ENCODE measurements at regions not wholly inside any gene's neighbourhood (a gene's known extent, or its start where the extent isn't known, plus 50 kb on each side); places are given as distances from the start of the nearest gene placed in this dataset.

GRCh38 chr3:59412516-59412915 lies 362.7 kb upstream of the CFAP20DC start:
- Mint-ChIP-seq H3K4me3 (ENCODE audit: low read depth) (no peak overlapping the region), H3K27me3 (peaks cover 8% of the 10 kb centered on the region), H3K36me3 (ENCODE audit: insufficient read depth) (no peaks in the 10 kb centered on the region), H3K27ac (no peak overlapping the region), H3K4me1 (ENCODE audit: low read depth) (peaks cover 3% of the 10 kb centered on the region), H3K9me3 (ENCODE audit: low read depth) (no peaks in the 10 kb centered on the region)
- DNase-seq (ENCODE audit: low spot score, unreplicated experiment): no peak
- TF ChIP-seq, protein P1, sequence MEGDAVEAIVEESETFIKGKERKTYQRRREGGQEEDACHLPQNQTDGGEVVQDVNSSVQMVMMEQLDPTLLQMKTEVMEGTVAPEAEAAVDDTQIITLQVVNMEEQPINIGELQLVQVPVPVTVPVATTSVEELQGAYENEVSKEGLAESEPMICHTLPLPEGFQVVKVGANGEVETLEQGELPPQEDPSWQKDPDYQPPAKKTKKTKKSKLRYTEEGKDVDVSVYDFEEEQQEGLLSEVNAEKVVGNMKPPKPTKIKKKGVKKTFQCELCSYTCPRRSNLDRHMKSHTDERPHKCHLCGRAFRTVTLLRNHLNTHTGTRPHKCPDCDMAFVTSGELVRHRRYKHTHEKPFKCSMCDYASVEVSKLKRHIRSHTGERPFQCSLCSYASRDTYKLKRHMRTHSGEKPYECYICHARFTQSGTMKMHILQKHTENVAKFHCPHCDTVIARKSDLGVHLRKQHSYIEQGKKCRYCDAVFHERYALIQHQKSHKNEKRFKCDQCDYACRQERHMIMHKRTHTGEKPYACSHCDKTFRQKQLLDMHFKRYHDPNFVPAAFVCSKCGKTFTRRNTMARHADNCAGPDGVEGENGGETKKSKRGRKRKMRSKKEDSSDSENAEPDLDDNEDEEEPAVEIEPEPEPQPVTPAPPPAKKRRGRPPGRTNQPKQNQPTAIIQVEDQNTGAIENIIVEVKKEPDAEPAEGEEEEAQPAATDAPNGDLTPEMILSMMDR (IDR thresholded peaks at IDR 0.05; ENCODE audit: unreplicated experiment): no peak

DNA sequence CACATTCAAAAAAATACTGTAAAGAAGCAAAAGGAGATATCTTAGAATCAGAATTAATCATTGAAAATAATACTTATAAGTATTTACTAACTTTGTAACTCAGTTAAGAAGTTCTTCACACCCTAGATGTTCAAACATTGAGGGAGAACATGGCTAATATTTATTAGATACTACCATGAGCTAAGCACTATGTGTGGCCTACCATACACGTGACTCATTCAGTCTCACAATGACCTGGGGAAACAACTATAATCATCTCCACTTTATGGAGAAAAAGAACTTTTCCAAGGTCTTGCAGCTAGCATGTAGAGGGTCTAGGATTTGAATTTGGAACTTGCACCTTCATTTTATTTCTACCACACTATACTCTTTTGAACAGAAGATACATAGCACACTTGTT lies 361.9 kb upstream of the CFAP20DC start:
- no peak overlapping the region for H3K27ac Mint-ChIP-seq
- no peak for DNase-seq (ENCODE audit: low spot score, unreplicated experiment)
- H3K27me3 Mint-ChIP-seq: peaks cover 12% of the 10 kb centered on the region
- peaks cover 3% of the 10 kb centered on the region for H3K4me1 Mint-ChIP-seq (ENCODE audit: low read depth)
- H3K9me3 Mint-ChIP-seq (ENCODE audit: low read depth): no peaks in the 10 kb centered on the region
- TF ChIP-seq, protein P1 (IDR thresholded peaks at IDR 0.05; ENCODE audit: unreplicated experiment): no peak
- H3K36me3 Mint-ChIP-seq (ENCODE audit: insufficient read depth): no peaks in the 10 kb centered on the region
- H3K4me3 Mint-ChIP-seq (ENCODE audit: low read depth): no peak overlapping the region

GRCh38 chr3:59411186-59411585 lies 361.4 kb upstream of the CFAP20DC start:
- DNase-seq (ENCODE audit: low spot score, unreplicated experiment): no peak
- H3K36me3 Mint-ChIP-seq (ENCODE audit: insufficient read depth): no peaks in the 10 kb centered on the region
- H3K27me3 Mint-ChIP-seq: peaks cover 12% of the 10 kb centered on the region
- H3K27ac Mint-ChIP-seq: no peak overlapping the region
- H3K4me3 Mint-ChIP-seq (ENCODE audit: low read depth): no peak overlapping the region
- TF ChIP-seq, protein P1 (IDR thresholded peaks at IDR 0.05; ENCODE audit: unreplicated experiment): no peak
- peaks cover 3% of the 10 kb centered on the region for H3K4me1 Mint-ChIP-seq (ENCODE audit: low read depth)
- no peaks in the 10 kb centered on the region for H3K9me3 Mint-ChIP-seq (ENCODE audit: low read depth)

DNA sequence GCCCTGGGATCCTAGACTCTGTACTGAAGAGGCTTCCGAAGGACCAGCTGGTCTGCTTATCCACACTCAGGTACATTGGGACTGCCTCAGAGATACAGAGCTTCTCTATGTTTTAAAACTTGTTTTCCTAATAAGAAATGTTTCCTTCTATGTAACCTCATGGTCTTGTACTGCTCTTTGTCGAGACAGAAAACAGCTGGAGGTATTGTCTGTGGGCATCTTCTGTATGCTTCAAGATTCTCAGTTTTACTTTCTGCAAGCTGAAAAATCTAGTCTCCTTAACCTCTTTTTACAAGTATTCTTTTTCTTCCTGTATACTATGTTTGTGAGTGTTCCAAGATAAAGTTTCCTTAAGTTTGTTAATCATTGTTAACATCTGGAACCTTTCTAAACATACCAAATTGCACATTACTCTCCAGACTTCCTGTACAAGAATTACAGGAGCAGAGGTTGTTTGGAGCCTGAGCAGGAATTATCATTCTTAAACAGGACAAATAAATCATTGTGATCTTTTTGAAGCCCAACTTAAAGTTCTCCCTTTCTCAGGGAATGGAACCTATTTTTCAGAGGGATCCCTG lies 358.3 kb upstream of the CFAP20DC start:
- peaks cover 8% of the 10 kb centered on the region for H3K27me3 Mint-ChIP-seq
- no peaks in the 10 kb centered on the region for H3K9me3 Mint-ChIP-seq (ENCODE audit: low read depth)
- H3K27ac Mint-ChIP-seq: no peak overlapping the region
- H3K4me3 Mint-ChIP-seq (ENCODE audit: low read depth): no peak overlapping the region
- H3K4me1 Mint-ChIP-seq (ENCODE audit: low read depth): peaks cover 3% of the 10 kb centered on the region
- no peaks in the 10 kb centered on the region for H3K36me3 Mint-ChIP-seq (ENCODE audit: insufficient read depth)
- TF ChIP-seq, protein P1 (IDR thresholded peaks at IDR 0.05; ENCODE audit: unreplicated experiment): no peak
- no peak for DNase-seq (ENCODE audit: low spot score, unreplicated experiment)

DNA sequence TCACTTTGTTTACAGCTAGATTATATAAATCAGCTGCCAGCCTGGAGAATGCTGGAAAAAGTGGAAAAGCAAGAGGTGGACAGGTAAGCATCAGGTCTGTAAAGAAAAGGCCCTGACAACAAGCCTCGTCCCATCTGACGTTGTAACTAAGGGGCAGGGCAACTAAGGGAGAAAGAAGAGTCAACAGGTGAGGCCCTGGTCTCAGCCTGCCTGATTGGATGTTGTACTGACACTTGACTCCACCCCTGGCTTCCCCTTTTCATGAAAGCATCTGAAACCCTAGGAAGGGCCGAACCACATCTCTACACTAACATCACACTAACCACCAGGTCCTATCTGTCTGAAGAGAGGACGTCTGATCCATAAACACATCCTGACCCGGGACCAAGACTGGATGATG lies 357.6 kb upstream of the CFAP20DC start:
- Mint-ChIP-seq H3K27ac (no peak overlapping the region), H3K36me3 (ENCODE audit: insufficient read depth) (no peaks in the 10 kb centered on the region), H3K27me3 (peaks cover 8% of the 10 kb centered on the region), H3K9me3 (ENCODE audit: low read depth) (no peaks in the 10 kb centered on the region), H3K4me3 (ENCODE audit: low read depth) (no peak overlapping the region), H3K4me1 (ENCODE audit: low read depth) (peaks cover 3% of the 10 kb centered on the region)
- DNase-seq (ENCODE audit: low spot score, unreplicated experiment): no peak
- TF ChIP-seq, protein P1 (IDR thresholded peaks at IDR 0.05; ENCODE audit: unreplicated experiment): no peak

All from progenitor cell of endocrine pancreas (in vitro differentiated cells).